Gastrocnemius medialis (tissue), 4 donors: ENCODE measurements at regions not wholly inside any gene's neighbourhood (a gene's known extent, or its start where the extent isn't known, plus 50 kb on each side); places are given as distances from the start of the nearest gene placed in this dataset.

Experiments used
- ATAC-seq, 2 donors: fragments of 150-250 bp; one replicate each; pipeline ENCODE4 v1.9.1; 2016
- DNase-seq, 2 donors: peaks; one replicate each; pipeline ENCODE4 v3.0.0-alpha.2; 2019
- H3K27ac ChIP-seq, 4 donors: fragments of 200-600 bp; sonication (generic); 1 replicate in 1 of 4; 2 replicates in 3 of 4; pipeline ENCODE4 v1.5.1; 2016 to 2018; ENCODE audit warnings: mild to moderate bottlenecking in 2 of 4, moderate library complexity in 1 of 4
- H3K27me3 ChIP-seq, 3 donors: fragments of 200-600 bp; sonication (generic) in 2 of 3; 1 replicate in 1 of 3; 2 replicates in 2 of 3; pipeline versions ENCODE4 v1.5.1 to v1.6.0; 2016 to 2019; ENCODE audit warnings: mild to moderate bottlenecking in 1 of 3, moderate library complexity in 1 of 3
- H3K36me3 ChIP-seq, 2 donors: fragments of 200-600 bp; sonication (generic) in 1 of 2; one replicate each; pipeline ENCODE4 v1.5.1; 2017 to 2018
- H3K4me1 ChIP-seq, 2 donors: fragments of 200-600 bp; sonication (generic) in 1 of 2; one replicate each; pipeline ENCODE4 v1.5.1; 2016 to 2017; ENCODE audit warnings: mild to moderate bottlenecking in 2 of 2
- H3K4me3 ChIP-seq, 4 donors: fragments of 200-600 bp; sonication (generic) in 3 of 4; 1 replicate in 1 of 4; 2 replicates in 3 of 4; pipeline ENCODE4 v1.5.1; 2016 to 2019; ENCODE audit warnings: mild to moderate bottlenecking in 2 of 4
- H3K9me3 ChIP-seq, 3 donors: fragments of 200-600 bp; sonication (generic) in 2 of 3; 1 replicate in 1 of 3; 2 replicates in 2 of 3; pipeline ENCODE4 v1.5.1; 2016 to 2019
- POLR2A ChIP-seq, 2 donors: fragments of 450-650 bp; IDR thresholded peaks; one replicate each; pipeline ENCODE4 v1.6.1; 2017; ENCODE audit warnings: antibody characterized with exemption in 2 of 2, mild to moderate bottlenecking in 2 of 2, moderate library complexity in 2 of 2
- in situ Hi-C, 4 donors: fragments of 200-750 bp; cut with MboI; loops; one replicate each; pipeline versions ENCODE4 v1.15.0 to v1.8.0; 2017; ENCODE audit warnings: low sequenced_read_pairs in 4 of 4
- intact Hi-C: fragments of 100-400 bp; cut with DNase I; formaldehyde crosslinking; loops from one replicate; pipeline ENCODE4 v1.15.1; 2023; ENCODE audit warnings: low total_unique reads
- TF ChIP-seq, protein P1 (sequence below), 5 experiments: fragments of 450-650 bp in 3 of 5; fragments of 200-600 bp in 2 of 5; sonication (generic) in 2 of 5; IDR thresholded peaks in 4 of 5; conservative IDR thresholded peaks in 1 of 5; 1 replicate in 4 of 5; 2 replicates in 1 of 5; pipeline ENCODE4 v1.5.1; 2016 to 2019; ENCODE audit warnings: antibody characterized with exemption in 5 of 5, mild to moderate bottlenecking in 3 of 5, moderate library complexity in 3 of 5

DNA sequence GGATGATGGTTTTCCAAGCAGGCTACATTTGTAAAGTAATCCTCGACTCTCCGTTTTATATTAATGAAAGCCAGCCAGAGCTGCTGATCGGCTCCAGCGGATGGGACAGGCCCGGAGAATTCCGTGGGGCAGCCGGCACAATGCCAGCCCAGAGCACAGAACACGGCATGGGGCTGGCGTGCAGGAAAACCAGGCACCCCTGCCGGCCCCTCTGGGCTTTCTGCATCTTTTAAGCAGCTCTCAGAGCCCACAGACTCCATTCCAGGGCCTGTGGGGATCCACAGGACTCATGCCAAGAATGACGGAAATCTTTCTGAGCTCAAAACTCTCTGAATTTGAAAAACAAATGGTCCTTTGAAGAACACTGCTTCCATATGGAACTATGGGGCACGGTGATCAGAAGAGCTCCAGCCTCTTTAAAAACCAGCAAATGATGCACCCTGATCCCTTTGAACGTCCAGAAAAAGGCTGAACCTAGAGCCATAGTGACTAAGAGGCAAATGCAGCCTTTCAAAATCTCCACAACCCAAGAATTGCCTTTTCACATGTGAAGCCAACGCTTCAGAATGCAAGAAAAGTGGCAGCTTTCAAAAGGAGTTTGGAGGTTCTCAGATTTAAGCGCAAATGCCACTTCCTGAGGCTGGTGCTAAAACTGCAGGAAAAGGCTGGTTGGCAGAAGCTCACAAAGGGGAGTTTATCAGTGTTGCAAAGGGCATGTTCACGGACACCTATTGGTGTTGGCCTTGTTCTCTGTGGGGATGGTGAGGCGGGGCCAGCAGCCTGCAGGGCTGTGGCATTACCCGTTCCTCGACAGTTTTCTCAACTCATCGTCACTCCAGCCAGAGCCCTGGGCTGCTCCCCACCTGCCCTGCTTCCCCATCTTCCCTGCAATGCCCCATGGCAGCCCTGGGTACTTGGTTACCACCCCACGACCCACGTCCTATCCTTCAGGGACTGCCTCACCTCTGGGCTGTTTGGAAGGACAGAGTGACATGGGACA is 212.5 kb downstream of the CTTN start:
- no peaks in the 10 kb centered on the region for H3K36me3 ChIP-seq
- H3K27ac ChIP-seq, result no peak overlapping the region
- no peak overlapping the region for H3K4me3 ChIP-seq
- intact Hi-C loops (no loop called here), in situ Hi-C loops (no loop called here)
- H3K4me1 ChIP-seq, result peaks cover 17 to 19% of the 10 kb centered on the region in 2 donors
- peaks cover 0 to 8% (median 0%) of the 10 kb centered on the region in 3 donors for H3K9me3 ChIP-seq
- TF ChIP-seq POLR2A (IDR thresholded peaks at IDR 0.05), result no peak
- TF ChIP-seq, protein P1, sequence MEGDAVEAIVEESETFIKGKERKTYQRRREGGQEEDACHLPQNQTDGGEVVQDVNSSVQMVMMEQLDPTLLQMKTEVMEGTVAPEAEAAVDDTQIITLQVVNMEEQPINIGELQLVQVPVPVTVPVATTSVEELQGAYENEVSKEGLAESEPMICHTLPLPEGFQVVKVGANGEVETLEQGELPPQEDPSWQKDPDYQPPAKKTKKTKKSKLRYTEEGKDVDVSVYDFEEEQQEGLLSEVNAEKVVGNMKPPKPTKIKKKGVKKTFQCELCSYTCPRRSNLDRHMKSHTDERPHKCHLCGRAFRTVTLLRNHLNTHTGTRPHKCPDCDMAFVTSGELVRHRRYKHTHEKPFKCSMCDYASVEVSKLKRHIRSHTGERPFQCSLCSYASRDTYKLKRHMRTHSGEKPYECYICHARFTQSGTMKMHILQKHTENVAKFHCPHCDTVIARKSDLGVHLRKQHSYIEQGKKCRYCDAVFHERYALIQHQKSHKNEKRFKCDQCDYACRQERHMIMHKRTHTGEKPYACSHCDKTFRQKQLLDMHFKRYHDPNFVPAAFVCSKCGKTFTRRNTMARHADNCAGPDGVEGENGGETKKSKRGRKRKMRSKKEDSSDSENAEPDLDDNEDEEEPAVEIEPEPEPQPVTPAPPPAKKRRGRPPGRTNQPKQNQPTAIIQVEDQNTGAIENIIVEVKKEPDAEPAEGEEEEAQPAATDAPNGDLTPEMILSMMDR (IDR thresholded peaks at IDR 0.05 in 4 of 5, conservative IDR thresholded peaks at IDR 0.05 in 1 of 5), result no peak
- ATAC-seq, result no peak
- no peak for DNase-seq
- no peaks in the 10 kb centered on the region for H3K27me3 ChIP-seq

GRCh38 chr11:70611821-70612220 is 213.5 kb downstream of the CTTN start:
- ATAC-seq (no peak), DNase-seq (no peak)
- Histone ChIP-seq H3K27ac (no peak overlapping the region), H3K4me1 (peaks cover 17 to 19% of the 10 kb centered on the region in 2 donors), H3K4me3 (no peak overlapping the region), H3K36me3 (no peaks in the 10 kb centered on the region), H3K9me3 (peaks cover 0 to 8% (median 0%) of the 10 kb centered on the region in 3 donors), H3K27me3 (no peaks in the 10 kb centered on the region)
- no peak for TF ChIP-seq POLR2A (IDR thresholded peaks at IDR 0.05)
- TF ChIP-seq, protein P1 (IDR thresholded peaks at IDR 0.05 in 4 of 5, conservative IDR thresholded peaks at IDR 0.05 in 1 of 5), result no peak
- in situ Hi-C loops (no loop called here), intact Hi-C loops (no loop called here)

- in situ Hi-C loops, result no loop called here
- ATAC-seq, result no peak
- TF ChIP-seq, protein P1 (IDR thresholded peaks at IDR 0.05 in 4 of 5, conservative IDR thresholded peaks at IDR 0.05 in 1 of 5), result no peak
- TF ChIP-seq POLR2A (IDR thresholded peaks at IDR 0.05), result no peak
- Histone ChIP-seq H3K27me3 (no peaks in the 10 kb centered on the region), H3K4me1 (peaks cover 17 to 19% of the 10 kb centered on the region in 2 donors), H3K9me3 (peaks cover 0 to 8% (median 0%) of the 10 kb centered on the region in 3 donors), H3K4me3 (no peak overlapping the region), H3K27ac (no peak overlapping the region), H3K36me3 (no peaks in the 10 kb centered on the region)
- no peak for DNase-seq
- intact Hi-C loops, result no loop called here
Observed at GRCh38 chr11:70612459-70613141, 214.3 kb downstream of the CTTN start.

DNA sequence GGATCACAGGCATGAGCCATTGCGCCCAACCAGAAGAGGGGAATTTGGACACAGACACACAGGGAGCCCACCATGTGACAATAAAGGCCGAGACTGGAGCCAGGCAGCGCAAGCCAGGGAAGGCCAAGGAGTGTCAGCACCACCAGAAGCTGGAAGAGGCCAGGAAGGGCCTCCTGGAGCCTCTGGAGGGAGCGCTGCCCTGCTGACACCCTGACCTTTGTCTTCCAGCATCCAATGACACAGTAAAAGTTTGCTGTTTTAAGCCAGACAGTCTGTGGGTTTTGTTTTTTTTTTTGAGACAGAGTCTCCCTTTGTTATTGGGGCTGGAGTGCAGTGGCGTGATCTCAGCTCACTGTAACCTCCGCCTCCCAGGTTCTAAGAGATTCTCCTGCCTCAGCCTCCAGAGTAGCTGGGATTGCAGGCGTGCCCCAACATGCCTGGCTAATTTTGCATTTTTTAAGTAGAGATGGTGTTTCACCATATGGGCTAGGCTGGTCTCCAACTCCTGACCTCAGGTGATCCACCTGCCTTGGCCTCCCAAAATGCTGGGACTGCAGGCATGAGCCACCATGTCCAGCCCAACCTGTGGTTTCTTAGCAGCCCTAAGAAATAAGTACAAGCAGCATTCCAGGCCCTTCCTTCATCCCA is 215.8 kb downstream of the CTTN start:
- Histone ChIP-seq H3K36me3 (no peaks in the 10 kb centered on the region), H3K4me1 (peaks cover 3 to 7% of the 10 kb centered on the region in 2 donors), H3K27me3 (no peaks in the 10 kb centered on the region), H3K27ac (no peak overlapping the region), H3K9me3 (peaks cover 0 to 8% (median 0%) of the 10 kb centered on the region in 3 donors), H3K4me3 (no peak overlapping the region)
- ATAC-seq, result no peak
- in situ Hi-C loops (no loop called here), intact Hi-C loops (no loop called here)
- TF ChIP-seq, protein P1 (IDR thresholded peaks at IDR 0.05 in 4 of 5, conservative IDR thresholded peaks at IDR 0.05 in 1 of 5), result no peak
- TF ChIP-seq POLR2A (IDR thresholded peaks at IDR 0.05), result no peak
- DNase-seq, result no peak
